ENCODE measurements at regions not wholly inside any gene's neighbourhood (a gene's known extent, or its start where the extent isn't known, plus 50 kb on each side); places are given as distances from the start of the nearest gene placed in this dataset.
A peak's percentile ranks its signal among the peaks of the same experiment; 100 is the strongest.

DNA sequence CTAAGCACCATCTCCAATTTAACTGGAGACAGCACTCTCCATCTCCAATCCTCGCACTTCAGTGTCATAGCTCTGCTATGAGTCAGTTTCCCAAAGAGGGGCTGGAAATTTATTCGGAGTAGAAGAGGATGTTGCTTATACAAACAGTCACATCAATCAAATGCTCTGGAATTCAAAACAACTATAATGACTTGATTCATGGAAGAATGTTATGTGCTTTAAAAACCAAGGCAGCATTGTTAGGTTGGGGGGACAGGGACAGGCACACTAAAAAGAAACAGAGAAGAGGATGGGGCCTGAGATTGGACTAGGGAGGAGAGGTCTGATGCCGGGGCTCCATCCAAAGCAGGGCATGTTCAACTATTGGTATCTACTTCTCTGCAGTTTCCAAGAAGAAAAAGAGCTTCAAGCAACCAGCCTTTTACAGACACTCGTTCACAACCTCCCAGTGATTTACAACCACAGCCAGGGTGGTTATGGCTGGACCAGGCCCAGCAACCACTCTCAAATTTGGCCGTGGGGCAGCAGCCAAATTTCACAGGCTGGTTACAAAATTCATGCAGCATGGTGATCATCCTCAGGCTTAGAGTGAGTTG is 117.5 kb upstream of the ZNF366 start:
- intact Hi-C loops (cut with DNase I): no loop called here
- Histone ChIP-seq H3K36me3 (replicated peaks in 1 of 2) (no peaks in the 10 kb centered on the region), H3K9me3 (replicated peaks in 1 of 3) (no peaks in the 10 kb centered on the region), H3K27ac (no peak overlapping the region), H3K4me1 (replicated peaks in 1 of 2) (no peaks in the 10 kb centered on the region), H3K4me3 (no peak overlapping the region), H3K27me3 (no peaks in the 10 kb centered on the region)
- WGBS, 4 donors: 32 to 55% (median 37%) methylated on average over 4 to 5 of the region's 5 CpGs
- no peak for TF ChIP-seq POLR2A (IDR thresholded peaks at IDR 0.05)
- TF ChIP-seq, protein P1, sequence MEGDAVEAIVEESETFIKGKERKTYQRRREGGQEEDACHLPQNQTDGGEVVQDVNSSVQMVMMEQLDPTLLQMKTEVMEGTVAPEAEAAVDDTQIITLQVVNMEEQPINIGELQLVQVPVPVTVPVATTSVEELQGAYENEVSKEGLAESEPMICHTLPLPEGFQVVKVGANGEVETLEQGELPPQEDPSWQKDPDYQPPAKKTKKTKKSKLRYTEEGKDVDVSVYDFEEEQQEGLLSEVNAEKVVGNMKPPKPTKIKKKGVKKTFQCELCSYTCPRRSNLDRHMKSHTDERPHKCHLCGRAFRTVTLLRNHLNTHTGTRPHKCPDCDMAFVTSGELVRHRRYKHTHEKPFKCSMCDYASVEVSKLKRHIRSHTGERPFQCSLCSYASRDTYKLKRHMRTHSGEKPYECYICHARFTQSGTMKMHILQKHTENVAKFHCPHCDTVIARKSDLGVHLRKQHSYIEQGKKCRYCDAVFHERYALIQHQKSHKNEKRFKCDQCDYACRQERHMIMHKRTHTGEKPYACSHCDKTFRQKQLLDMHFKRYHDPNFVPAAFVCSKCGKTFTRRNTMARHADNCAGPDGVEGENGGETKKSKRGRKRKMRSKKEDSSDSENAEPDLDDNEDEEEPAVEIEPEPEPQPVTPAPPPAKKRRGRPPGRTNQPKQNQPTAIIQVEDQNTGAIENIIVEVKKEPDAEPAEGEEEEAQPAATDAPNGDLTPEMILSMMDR (IDR thresholded peaks at IDR 0.05): no peak
- peak in 1 of 7 donors; percentile 19 for DNase-seq

GRCh38 chr5:72623936-72624335 is 116.7 kb upstream of the ZNF366 start:
- Histone ChIP-seq H3K36me3 (replicated peaks in 1 of 2) (no peaks in the 10 kb centered on the region), H3K4me1 (replicated peaks in 1 of 2) (no peaks in the 10 kb centered on the region), H3K4me3 (no peak overlapping the region), H3K27me3 (no peaks in the 10 kb centered on the region), H3K9me3 (replicated peaks in 1 of 3) (no peaks in the 10 kb centered on the region), H3K27ac (no peak overlapping the region)
- intact Hi-C loops (cut with DNase I): no loop called here
- DNase-seq: no peak
- 82 to 89% (median 86%) methylated on average over 2 of the region's 2 CpGs for WGBS, 4 donors
- TF ChIP-seq, protein P1 (IDR thresholded peaks at IDR 0.05): no peak
- TF ChIP-seq POLR2A (IDR thresholded peaks at IDR 0.05): no peak

DNA sequence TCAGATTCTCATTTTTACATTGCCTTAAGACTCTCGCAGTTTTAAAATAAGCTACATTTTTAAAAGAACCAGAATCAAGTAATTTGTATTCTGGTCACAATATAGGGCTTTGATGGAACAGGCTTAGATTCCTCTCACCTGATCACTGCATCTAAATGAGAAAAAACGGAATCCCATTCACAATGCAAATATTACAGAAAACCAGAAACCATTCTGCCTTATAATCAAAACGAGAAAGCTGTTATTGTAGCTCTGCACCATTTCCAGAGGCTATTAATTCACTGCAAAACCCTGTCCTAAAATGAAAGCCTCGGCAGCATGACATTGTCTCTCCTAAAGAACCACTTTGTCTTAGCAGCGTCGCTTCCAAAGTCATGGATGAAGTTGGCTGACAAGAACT is 116.1 kb upstream of the ZNF366 start:
- Histone ChIP-seq H3K9me3 (replicated peaks in 1 of 3) (no peaks in the 10 kb centered on the region), H3K4me1 (replicated peaks in 1 of 2) (no peaks in the 10 kb centered on the region), H3K36me3 (replicated peaks in 1 of 2) (no peaks in the 10 kb centered on the region), H3K27ac (no peak overlapping the region), H3K4me3 (no peak overlapping the region), H3K27me3 (no peaks in the 10 kb centered on the region)
- intact Hi-C loops (cut with DNase I): no loop called here
- TF ChIP-seq, protein P1 (IDR thresholded peaks at IDR 0.05): no peak
- TF ChIP-seq POLR2A (IDR thresholded peaks at IDR 0.05): no peak
- WGBS, 4 donors: 75 to 79% (median 77%) methylated on average over 6 of the region's 6 CpGs
- DNase-seq: no peak

DNA sequence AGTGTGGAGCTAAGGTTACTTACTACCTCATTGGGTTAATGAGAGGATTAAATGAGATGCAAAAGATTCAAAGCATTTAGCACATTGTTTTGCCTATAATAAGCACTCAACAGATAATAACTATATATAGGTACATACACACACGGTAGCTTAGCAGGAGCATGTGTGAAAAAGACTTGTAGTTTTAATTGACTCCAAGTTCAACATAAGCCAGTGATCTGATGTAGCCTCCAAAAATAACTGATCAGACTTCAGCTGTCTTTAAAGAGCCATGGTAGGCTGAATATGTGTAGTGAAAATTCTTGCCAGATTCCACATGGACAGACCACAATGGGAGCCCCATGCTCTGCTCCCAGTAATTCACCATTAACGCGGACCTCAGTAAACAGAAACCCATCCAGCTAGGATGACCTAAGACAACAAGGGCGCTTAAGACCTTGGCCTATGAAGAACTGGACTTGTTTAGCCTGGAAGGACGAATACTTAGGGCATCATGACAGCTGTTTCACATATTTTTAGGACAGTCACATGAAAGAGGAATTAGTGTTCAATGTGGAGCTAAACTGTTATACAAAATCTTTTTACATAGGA is 115.1 kb upstream of the ZNF366 start:
- Histone ChIP-seq H3K4me1 (replicated peaks in 1 of 2) (no peaks in the 10 kb centered on the region), H3K36me3 (replicated peaks in 1 of 2) (no peaks in the 10 kb centered on the region), H3K4me3 (no peak overlapping the region), H3K27me3 (no peaks in the 10 kb centered on the region), H3K9me3 (replicated peaks in 1 of 3) (no peaks in the 10 kb centered on the region), H3K27ac (no peak overlapping the region)
- intact Hi-C loops (cut with DNase I): no loop called here
- TF ChIP-seq POLR2A (IDR thresholded peaks at IDR 0.05): no peak
- TF ChIP-seq, protein P1 (IDR thresholded peaks at IDR 0.05): no peak
- WGBS, 4 donors: 51 to 73% (median 65%) methylated on average over 3 to 5 of the region's 5 CpGs
- no peak for DNase-seq
